ENCODE measurements at regions not wholly inside any gene's neighbourhood (a gene's known extent, or its start where the extent isn't known, plus 50 kb on each side); places are given as distances from the start of the nearest gene placed in this dataset.

DNA sequence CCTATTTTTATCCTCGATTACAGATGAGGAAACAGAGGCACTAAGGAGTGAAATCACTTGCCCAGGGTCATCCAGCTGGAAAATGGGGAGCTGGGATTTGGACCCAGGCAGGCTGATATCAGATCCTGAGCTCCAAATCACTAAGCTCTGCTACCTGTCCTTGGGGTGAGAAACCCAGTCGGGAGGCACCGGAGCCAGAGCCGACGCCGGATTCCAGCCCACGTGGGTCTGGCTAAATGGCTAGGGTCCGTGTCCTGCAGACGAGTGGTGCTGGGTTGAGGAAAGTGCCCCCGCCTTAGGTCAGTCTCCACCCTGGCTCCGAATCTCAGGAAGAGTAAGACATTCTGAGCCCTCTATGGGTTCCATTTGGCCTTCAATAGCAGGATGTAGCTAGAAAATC is 61.3 kb upstream of the GGTA1 start:
- in situ Hi-C loops (cut with MboI): no loop called here
- no peak for TF ChIP-seq EZH2 (IDR thresholded peaks at IDR 0.05; ENCODE audit: insufficient read depth, poor library complexity, severe bottlenecking)
- TF ChIP-seq EZH2phosphoT487 (IDR thresholded peaks at IDR 0.05; ENCODE audit: insufficient read depth, low read depth): no peak
- no peak overlapping the region for H3K9ac ChIP-seq
- 95 to 96% methylated on average over 11 of the region's 11 CpGs for WGBS, 2 experiments (ENCODE audit: low coverage in 1 of 2, low lambda C conversion rate in 2 of 2, missing lambda C conversion rate in 2 of 2)
- H3K9me2 ChIP-seq (ENCODE audit: insufficient read depth): no peaks in the 10 kb centered on the region
- H3K36me3 ChIP-seq (ENCODE audit: low read depth): no peaks in the 10 kb centered on the region
- H2AFZ ChIP-seq: no peak overlapping the region
- no peak overlapping the region for H3K4me3 ChIP-seq
- no peak overlapping the region for H3K4me2 ChIP-seq (ENCODE audit: unreplicated experiment)
- no peaks in the 10 kb centered on the region for H3K9me3 ChIP-seq (ENCODE audit: low read depth)
- no peak overlapping the region for H3K27ac ChIP-seq
- DNase-seq: no peak
- H3F3A ChIP-seq (ENCODE audit: insufficient read depth): peaks cover 17% of the 10 kb centered on the region
- no peaks in the 10 kb centered on the region for H3K27me3 ChIP-seq (replicated peaks; ENCODE audit: insufficient read depth)
- peaks cover 17% of the 10 kb centered on the region for H3K4me1 ChIP-seq (ENCODE audit: insufficient read depth)
- H3K79me2 ChIP-seq (ENCODE audit: insufficient read depth): no peaks in the 10 kb centered on the region
- no peaks in the 10 kb centered on the region for H4K20me1 ChIP-seq (ENCODE audit: insufficient read depth)

DNA sequence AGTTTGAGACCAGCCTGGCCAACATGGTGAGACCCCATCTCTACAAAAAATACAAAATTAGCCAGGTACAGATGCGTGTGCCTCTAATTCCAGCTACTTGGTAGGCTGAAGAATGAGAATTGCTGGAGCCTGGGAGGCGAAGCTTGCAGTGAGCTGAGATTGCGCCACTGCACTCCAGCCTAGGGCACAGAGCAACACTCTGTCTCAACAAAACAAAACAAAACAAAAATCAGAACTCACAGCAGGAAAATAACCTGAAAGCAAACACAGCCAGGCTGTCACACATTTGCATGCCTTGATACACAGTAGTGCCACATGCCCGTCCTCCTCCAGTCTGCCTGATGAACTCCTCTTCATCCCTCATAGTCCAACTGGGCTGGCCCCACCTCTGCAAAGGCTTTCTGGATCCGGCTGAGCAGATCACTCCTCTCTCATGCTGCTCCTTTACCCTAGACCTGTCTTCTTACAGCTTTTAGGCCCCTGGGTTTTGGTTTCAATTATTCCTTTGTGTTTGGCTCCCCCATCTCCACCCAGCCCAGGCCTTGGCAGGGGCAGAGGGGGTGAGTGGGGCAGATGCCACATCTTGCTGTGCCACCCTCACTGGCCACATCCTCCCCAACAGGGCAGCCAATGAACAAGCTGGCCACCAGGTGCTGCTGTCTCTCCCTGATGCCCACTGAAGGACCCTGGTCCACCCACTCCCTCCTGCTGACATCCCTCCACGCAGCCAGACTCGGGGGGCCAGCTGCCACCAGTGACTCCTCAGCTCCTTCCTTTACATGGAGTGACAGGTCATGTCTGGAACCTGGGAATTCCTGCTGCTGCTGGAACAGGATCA is 62.0 kb upstream of the GGTA1 start:
- Histone ChIP-seq H3K4me3 (no peak overlapping the region), H3K9me2 (ENCODE audit: insufficient read depth) (no peaks in the 10 kb centered on the region), H3K27me3 (replicated peaks; ENCODE audit: insufficient read depth) (no peaks in the 10 kb centered on the region), H2AFZ (no peak overlapping the region), H3K4me1 (ENCODE audit: insufficient read depth) (peaks cover 23% of the 10 kb centered on the region), H3K4me2 (ENCODE audit: unreplicated experiment) (no peak overlapping the region), H3K36me3 (ENCODE audit: low read depth) (no peaks in the 10 kb centered on the region), H3K79me2 (ENCODE audit: insufficient read depth) (no peaks in the 10 kb centered on the region), H4K20me1 (ENCODE audit: insufficient read depth) (no peaks in the 10 kb centered on the region), H3K9me3 (ENCODE audit: low read depth) (no peaks in the 10 kb centered on the region), H3F3A (ENCODE audit: insufficient read depth) (peaks cover 19% of the 10 kb centered on the region), H3K27ac (no peak overlapping the region), H3K9ac (no peak overlapping the region)
- no peak for DNase-seq
- in situ Hi-C loops (cut with MboI): no loop called here
- WGBS, 2 experiments (ENCODE audit: low coverage in 1 of 2, low lambda C conversion rate in 2 of 2, missing lambda C conversion rate in 2 of 2): 90 to 95% methylated on average over 7 of the region's 7 CpGs
- no peak for TF ChIP-seq EZH2 (IDR thresholded peaks at IDR 0.05; ENCODE audit: insufficient read depth, poor library complexity, severe bottlenecking)

DNA sequence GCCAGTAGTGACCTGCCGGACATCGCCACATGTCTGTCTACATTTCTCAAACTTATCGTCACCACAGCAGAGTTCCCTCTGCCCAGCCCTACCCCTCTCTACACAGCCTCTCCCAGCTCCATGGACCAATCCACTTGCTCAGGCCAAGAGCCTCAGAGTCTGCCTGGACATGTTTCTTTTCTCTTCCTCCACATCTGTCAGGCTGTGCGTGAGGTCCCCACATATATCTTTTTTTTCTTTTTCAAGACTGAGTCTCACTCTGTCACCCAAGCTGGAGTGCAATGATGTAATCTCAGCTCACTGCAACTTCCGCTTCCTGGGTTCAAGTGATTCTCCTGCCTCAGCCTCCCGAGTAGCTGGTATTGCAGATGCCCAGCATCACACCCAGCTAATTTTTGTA is 62.7 kb upstream of the GGTA1 start:
- 85 to 87% methylated on average over 6 of the region's 6 CpGs for WGBS, 2 experiments (ENCODE audit: low coverage in 1 of 2, low lambda C conversion rate in 2 of 2, missing lambda C conversion rate in 2 of 2)
- TF ChIP-seq EZH2phosphoT487 (IDR thresholded peaks at IDR 0.05; ENCODE audit: insufficient read depth, low read depth) (no peak), EZH2 (IDR thresholded peaks at IDR 0.05; ENCODE audit: insufficient read depth, poor library complexity, severe bottlenecking) (no peak)
- Histone ChIP-seq H3K4me3 (no peak overlapping the region), H3K9me3 (ENCODE audit: low read depth) (no peaks in the 10 kb centered on the region), H3K27ac (no peak overlapping the region), H3F3A (ENCODE audit: insufficient read depth) (peaks cover 19% of the 10 kb centered on the region), H3K27me3 (replicated peaks; ENCODE audit: insufficient read depth) (no peaks in the 10 kb centered on the region), H3K79me2 (ENCODE audit: insufficient read depth) (no peaks in the 10 kb centered on the region), H3K9ac (no peak overlapping the region), H4K20me1 (ENCODE audit: insufficient read depth) (no peaks in the 10 kb centered on the region), H2AFZ (no peak overlapping the region), H3K4me1 (ENCODE audit: insufficient read depth) (peaks cover 29% of the 10 kb centered on the region), H3K9me2 (ENCODE audit: insufficient read depth) (no peaks in the 10 kb centered on the region), H3K4me2 (ENCODE audit: unreplicated experiment) (no peak overlapping the region), H3K36me3 (ENCODE audit: low read depth) (no peaks in the 10 kb centered on the region)
- in situ Hi-C loops (cut with MboI): no loop called here
- no peak for DNase-seq

DNA sequence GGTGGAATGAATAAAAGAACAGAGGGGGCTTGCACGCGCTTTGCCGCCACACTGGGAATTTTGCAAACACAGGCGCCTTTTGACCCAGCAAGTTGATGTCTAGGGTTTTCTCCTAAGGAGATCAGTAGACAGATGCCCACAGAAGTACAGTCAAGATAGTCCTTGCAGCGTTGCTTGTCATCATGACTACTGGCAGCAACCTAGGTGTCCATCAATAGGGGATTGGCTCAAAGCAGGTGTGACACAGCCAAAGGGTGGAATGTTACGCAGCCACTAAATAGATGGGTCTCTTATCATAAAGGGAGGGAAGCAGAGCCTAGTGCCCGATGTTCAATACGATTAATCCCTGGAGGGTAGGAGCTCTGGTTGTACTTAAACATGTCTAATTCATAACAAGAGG is 63.8 kb upstream of the GGTA1 start:
- TF ChIP-seq EZH2phosphoT487 (IDR thresholded peaks at IDR 0.05; ENCODE audit: insufficient read depth, low read depth): no peak
- TF ChIP-seq EZH2 (IDR thresholded peaks at IDR 0.05; ENCODE audit: insufficient read depth, poor library complexity, severe bottlenecking): no peak
- Histone ChIP-seq H3K9me3 (ENCODE audit: low read depth) (no peaks in the 10 kb centered on the region), H3K27ac (no peak overlapping the region), H4K20me1 (ENCODE audit: insufficient read depth) (no peaks in the 10 kb centered on the region), H3K4me2 (ENCODE audit: unreplicated experiment) (no peak overlapping the region), H3K27me3 (replicated peaks; ENCODE audit: insufficient read depth) (no peaks in the 10 kb centered on the region), H3K9ac (no peak overlapping the region), H3K4me3 (no peak overlapping the region), H2AFZ (no peak overlapping the region), H3K4me1 (ENCODE audit: insufficient read depth) (peaks cover 27% of the 10 kb centered on the region), H3K79me2 (ENCODE audit: insufficient read depth) (no peaks in the 10 kb centered on the region), H3K9me2 (ENCODE audit: insufficient read depth) (no peaks in the 10 kb centered on the region), H3K36me3 (ENCODE audit: low read depth) (no peaks in the 10 kb centered on the region), H3F3A (ENCODE audit: insufficient read depth) (peaks cover 23% of the 10 kb centered on the region)
- in situ Hi-C loops (cut with MboI): no loop called here
- no peak for DNase-seq
- 79 to 80% methylated on average over 8 of the region's 8 CpGs for WGBS, 2 experiments (ENCODE audit: low coverage in 1 of 2, low lambda C conversion rate in 2 of 2, missing lambda C conversion rate in 2 of 2)

Measured in GM23248 (cell line).